Upper lobe of left lung (tissue), 6 donors: ENCODE measurements at regions not wholly inside any gene's neighbourhood (a gene's known extent, or its start where the extent isn't known, plus 50 kb on each side); places are given as distances from the start of the nearest gene placed in this dataset.
A peak's percentile ranks its signal among the peaks of the same experiment; 100 is the strongest.

Source experiments
- ATAC-seq, 2 donors: fragments of 200-7000 bp; cut with Tn5 transposase; one replicate each; pipeline ENCODE4 v1.9.1; 2022; ENCODE audit warnings: mild to moderate bottlenecking in 2 of 2, moderate library complexity in 2 of 2; ENCODE audit not compliant: low FRiP score in 2 of 2
- DNase-seq, 2 donors: peaks; one replicate each; pipeline ENCODE4 v3.0.0-alpha.2; 2019 to 2020
- H3K27ac ChIP-seq, 4 donors: fragments of 200-600 bp; sonication (generic); one replicate each; pipeline ENCODE4 v1.5.1; 2016 to 2019
- H3K27me3 ChIP-seq, 4 donors: fragments of 200-600 bp; sonication (generic); one replicate each; pipeline ENCODE4 v1.5.1; 2017 to 2019
- H3K36me3 ChIP-seq, 4 donors: fragments of 200-600 bp; sonication (generic); one replicate each; pipeline ENCODE4 v1.5.1; 2016 to 2019
- H3K4me1 ChIP-seq, 4 donors: fragments of 200-600 bp; sonication (generic); one replicate each; pipeline ENCODE4 v1.5.1; 2018 to 2019
- H3K4me3 ChIP-seq, 4 donors: fragments of 200-600 bp; sonication (generic); one replicate each; pipeline ENCODE4 v1.5.1; 2017 to 2019; ENCODE audit warnings: mild to moderate bottlenecking in 2 of 4, moderate library complexity in 1 of 4
- H3K9me3 ChIP-seq, 4 donors: fragments of 200-600 bp; sonication (generic); one replicate each; pipeline ENCODE4 v1.5.1; 2018 to 2019
- EP300 ChIP-seq, 4 donors: sonication (generic); formaldehyde crosslinking; IDR thresholded peaks; one replicate each; pipeline ENCODE4 v1.5.1; 2017; ENCODE audit warnings: antibody characterized with exemption in 4 of 4, control low read depth in 2 of 4
- POLR2A ChIP-seq, 4 donors: fragments of 450-650 bp; IDR thresholded peaks; one replicate each; pipeline ENCODE4 v1.5.1; 2016 to 2017; ENCODE audit warnings: antibody characterized with exemption in 4 of 4, mild to moderate bottlenecking in 2 of 4
- POLR2AphosphoS5 ChIP-seq, 2 donors: sonication (generic); formaldehyde crosslinking; IDR thresholded peaks; one replicate each; pipeline ENCODE4 v1.5.1; 2017; ENCODE audit warnings: antibody characterized with exemption in 2 of 2
- WGBS, 2 donors: methylation state at CpG; one replicate each; pipeline ENCODE4 v1.1.5; 2017 to 2018; 5-methylcytosine and 5-hydroxymethylcytosine counted together
- TF ChIP-seq, protein P1 (sequence below), 6 experiments: fragments of 450-650 bp in 4 of 6; fragments of 200-600 bp in 2 of 6; sonication (generic) in 2 of 6; IDR thresholded peaks; one replicate each; pipeline ENCODE4 v1.5.1; 2016 to 2019; ENCODE audit warnings: antibody characterized with exemption in 6 of 6
- donor health status: DM: no; HTN: no; CAD: no; lungs with moderate emphysema.
- donor health status: DM: no; HTN: yes; CAD: no; lungs with severe emphysema.

- Histone ChIP-seq H3K4me3 (no peak overlapping the region), H3K27ac (no peak overlapping the region), H3K9me3 (no peaks in the 10 kb centered on the region), H3K36me3 (no peaks in the 10 kb centered on the region), H3K27me3 (no peaks in the 10 kb centered on the region), H3K4me1 (no peaks in the 10 kb centered on the region)
- DNase-seq (no peak), ATAC-seq (no peak)
- TF ChIP-seq, protein P1, sequence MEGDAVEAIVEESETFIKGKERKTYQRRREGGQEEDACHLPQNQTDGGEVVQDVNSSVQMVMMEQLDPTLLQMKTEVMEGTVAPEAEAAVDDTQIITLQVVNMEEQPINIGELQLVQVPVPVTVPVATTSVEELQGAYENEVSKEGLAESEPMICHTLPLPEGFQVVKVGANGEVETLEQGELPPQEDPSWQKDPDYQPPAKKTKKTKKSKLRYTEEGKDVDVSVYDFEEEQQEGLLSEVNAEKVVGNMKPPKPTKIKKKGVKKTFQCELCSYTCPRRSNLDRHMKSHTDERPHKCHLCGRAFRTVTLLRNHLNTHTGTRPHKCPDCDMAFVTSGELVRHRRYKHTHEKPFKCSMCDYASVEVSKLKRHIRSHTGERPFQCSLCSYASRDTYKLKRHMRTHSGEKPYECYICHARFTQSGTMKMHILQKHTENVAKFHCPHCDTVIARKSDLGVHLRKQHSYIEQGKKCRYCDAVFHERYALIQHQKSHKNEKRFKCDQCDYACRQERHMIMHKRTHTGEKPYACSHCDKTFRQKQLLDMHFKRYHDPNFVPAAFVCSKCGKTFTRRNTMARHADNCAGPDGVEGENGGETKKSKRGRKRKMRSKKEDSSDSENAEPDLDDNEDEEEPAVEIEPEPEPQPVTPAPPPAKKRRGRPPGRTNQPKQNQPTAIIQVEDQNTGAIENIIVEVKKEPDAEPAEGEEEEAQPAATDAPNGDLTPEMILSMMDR (IDR thresholded peaks at IDR 0.05), result no peak
Observed at GRCh38 chr16:64452446-64452845, 669.4 kb downstream of the CDH11 start.

GRCh38 chr16:64450177-64450576 lies 671.7 kb downstream of the CDH11 start:
- ATAC-seq (peak in 1 of 2 donors; percentile 69), DNase-seq (no peak)
- Histone ChIP-seq H3K27me3 (no peaks in the 10 kb centered on the region), H3K4me1 (no peaks in the 10 kb centered on the region), H3K9me3 (no peaks in the 10 kb centered on the region), H3K4me3 (no peak overlapping the region), H3K36me3 (no peaks in the 10 kb centered on the region), H3K27ac (no peak overlapping the region)
- TF ChIP-seq EP300 (IDR thresholded peaks at IDR 0.05), result no peak
- 84 to 91% methylated on average over 4 of the region's 4 CpGs for WGBS, 2 donors

DNA sequence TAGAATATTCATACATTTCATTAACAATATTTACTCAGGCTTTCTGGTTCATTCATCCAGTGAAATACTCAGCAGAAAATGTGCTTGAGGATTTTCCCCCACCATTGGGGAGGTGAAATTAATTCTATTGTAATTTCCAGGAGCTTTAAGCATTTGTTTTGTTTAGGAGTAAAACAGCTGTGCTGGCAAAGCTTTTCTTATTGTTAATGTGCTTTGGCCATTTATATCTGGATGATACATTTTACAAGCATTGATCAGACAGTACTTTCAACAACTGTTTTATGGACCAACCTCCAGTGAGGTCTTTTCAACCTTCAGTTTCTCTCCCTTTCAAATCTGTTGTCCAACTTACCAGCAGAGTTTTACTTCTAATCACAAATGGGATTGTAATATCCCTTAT lies 672.4 kb downstream of the CDH11 start:
- DNase-seq (no peak), ATAC-seq (no peak)
- H3K27me3 ChIP-seq, result no peaks in the 10 kb centered on the region
- H3K4me3 ChIP-seq, result no peak overlapping the region
- no peaks in the 10 kb centered on the region for H3K4me1 ChIP-seq
- no peak for TF ChIP-seq EP300 (IDR thresholded peaks at IDR 0.05)
- no peak for TF ChIP-seq POLR2A (IDR thresholded peaks at IDR 0.05)
- no peak for TF ChIP-seq POLR2AphosphoS5 (IDR thresholded peaks at IDR 0.05)
- TF ChIP-seq, protein P1 (IDR thresholded peaks at IDR 0.05), result no peak
- no peak overlapping the region for H3K27ac ChIP-seq
- no peaks in the 10 kb centered on the region for H3K9me3 ChIP-seq
- H3K36me3 ChIP-seq, result no peaks in the 10 kb centered on the region

DNA sequence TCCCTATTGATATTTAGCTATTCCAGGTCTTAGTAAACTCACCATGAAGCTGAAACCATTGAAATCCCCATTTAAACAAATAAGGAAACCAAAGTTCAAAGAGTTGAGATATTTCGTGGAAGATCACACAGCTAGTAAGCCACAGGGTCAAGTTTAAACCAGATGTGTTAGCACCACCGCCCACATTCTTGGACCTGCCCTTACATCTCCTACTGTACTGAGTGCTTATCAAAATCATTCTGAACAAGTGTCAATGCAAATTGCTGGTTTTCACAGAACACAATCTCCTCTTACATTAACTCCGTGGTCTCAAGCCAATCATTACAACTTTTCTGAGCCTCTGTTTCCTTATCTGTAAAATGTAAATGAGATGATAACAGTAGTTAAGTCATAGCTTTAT lies 676.2 kb downstream of the CDH11 start:
- no peak for ATAC-seq

GRCh38 chr16:64445245-64445644 lies 676.6 kb downstream of the CDH11 start:
- Histone ChIP-seq H3K9me3 (no peaks in the 10 kb centered on the region), H3K4me1 (no peaks in the 10 kb centered on the region), H3K27me3 (no peaks in the 10 kb centered on the region), H3K36me3 (no peaks in the 10 kb centered on the region), H3K27ac (no peak overlapping the region), H3K4me3 (no peak overlapping the region)
- no peak for DNase-seq
- no peak for TF ChIP-seq POLR2AphosphoS5 (IDR thresholded peaks at IDR 0.05)
- TF ChIP-seq POLR2A (IDR thresholded peaks at IDR 0.05), result no peak
- ATAC-seq, result no peak
- 61 to 62% methylated on average over 4 of the region's 4 CpGs for WGBS, 2 donors

More for the DNA sequence above, 676.2 kb downstream of the CDH11 start:
- WGBS, 2 donors, result 30 to 43% methylated on average over 3 of the region's 3 CpGs
- H3K4me1 ChIP-seq, result no peaks in the 10 kb centered on the region
- H3K27ac ChIP-seq, result no peak overlapping the region
- no peak overlapping the region for H3K4me3 ChIP-seq
- no peaks in the 10 kb centered on the region for H3K36me3 ChIP-seq
- no peaks in the 10 kb centered on the region for H3K9me3 ChIP-seq
- no peaks in the 10 kb centered on the region for H3K27me3 ChIP-seq
- no peak for TF ChIP-seq POLR2A (IDR thresholded peaks at IDR 0.05)
- TF ChIP-seq, protein P1 (IDR thresholded peaks at IDR 0.05), result no peak
- TF ChIP-seq POLR2AphosphoS5 (IDR thresholded peaks at IDR 0.05), result no peak
- no peak for TF ChIP-seq EP300 (IDR thresholded peaks at IDR 0.05)
- DNase-seq, result no peak

DNA sequence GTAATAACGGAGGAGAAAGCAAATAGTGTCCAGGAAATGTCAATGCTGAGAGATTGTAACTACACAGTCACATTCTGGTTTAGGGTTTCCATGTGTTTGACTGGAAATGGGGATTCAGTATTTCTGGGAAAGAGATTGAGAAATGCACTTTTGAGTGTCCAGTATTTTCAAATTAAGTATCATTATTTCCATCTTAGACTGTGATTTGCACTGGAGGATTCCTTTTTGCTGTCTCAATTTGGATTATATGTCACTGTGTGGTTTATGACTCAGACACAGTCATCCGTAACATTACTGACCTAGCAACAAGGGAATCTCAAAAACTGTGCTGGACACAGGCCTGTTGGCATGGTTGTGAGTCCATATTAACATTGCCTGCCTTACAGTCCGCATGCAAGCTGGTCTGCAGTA lies 681.4 kb downstream of the CDH11 start:
- H3K9me3 ChIP-seq, result no peaks in the 10 kb centered on the region
- no peaks in the 10 kb centered on the region for H3K4me1 ChIP-seq
- no peaks in the 10 kb centered on the region for H3K27me3 ChIP-seq
- peak in 1 of 2 donors; percentile 95 for ATAC-seq
- WGBS, 2 donors, result 52 to 66% methylated on average over 3 of the region's 3 CpGs
- H3K4me3 ChIP-seq, result no peak overlapping the region
- no peak overlapping the region for H3K27ac ChIP-seq
- H3K36me3 ChIP-seq, result no peaks in the 10 kb centered on the region
- TF ChIP-seq POLR2AphosphoS5 (IDR thresholded peaks at IDR 0.05) (peak in 1 of 2 donors; percentile 64), POLR2A (IDR thresholded peaks at IDR 0.05) (no peak), EP300 (IDR thresholded peaks at IDR 0.05) (peak in 1 of 4 donors; percentile 27)
- no peak for DNase-seq
